Activated B cell treated with CpG ODN at 0.5 μM for 24 hours (primary cell): ENCODE measurements at regions not wholly inside any gene's neighbourhood (a gene's known extent, or its start where the extent isn't known, plus 50 kb on each side); places are given as distances from the start of the nearest gene placed in this dataset.

Experiments used
- ATAC-seq: fragments of 200-7000 bp; cut with Tn5 transposase; one replicate; pipeline ENCODE4 v1.10.0; 2021; ENCODE audit warnings: low read depth, mild to moderate bottlenecking, moderate library complexity
- CTCF ChIA-PET: fragments of 350-600 bp; sonication (Branson Sonifier 250); formaldehyde crosslinking; loops from one replicate; lab custom pipeline; 2021; ENCODE audit warnings: antibody characterized with exemption; lab: Charles Lee
- POLR2A ChIA-PET: fragments of 350-600 bp; sonication (Branson Sonifier 250); formaldehyde crosslinking; loops from one replicate; lab custom pipeline; 2021; ENCODE audit warnings: antibody characterized with exemption; lab: Charles Lee
- DNase-seq: peaks from one replicate; pipeline ENCODE4 v3.0.0; 2022
- H3K27ac Mint-ChIP-seq: one replicate; pipeline ENCODE4 v1.8.0; 2020; ENCODE audit warnings: mixed read lengths
- H3K27me3 Mint-ChIP-seq: one replicate; pipeline ENCODE4 v1.8.0; 2021; ENCODE audit warnings: mixed read lengths
- H3K36me3 Mint-ChIP-seq: one replicate; pipeline ENCODE4 v1.8.0; 2021; ENCODE audit warnings: low read depth, mixed read lengths
- H3K4me1 Mint-ChIP-seq: one replicate; pipeline ENCODE4 v1.8.0; 2021; ENCODE audit warnings: mixed read lengths
- H3K4me3 Mint-ChIP-seq: one replicate; pipeline ENCODE4 v1.8.0; 2020; ENCODE audit warnings: mild to moderate bottlenecking, mixed read lengths
- H3K9me3 Mint-ChIP-seq: one replicate; pipeline ENCODE4 v1.8.0; 2020; ENCODE audit warnings: mixed read lengths
- intact Hi-C: fragments of 100-400 bp; cut with micrococcal nuclease; formaldehyde crosslinking; loops from one replicate; pipeline ENCODE4 v1.15.1; 2024
- TF ChIP-seq, protein P1 (sequence below): fragments of 200-600 bp; IDR thresholded peaks from one replicate; pipeline ENCODE4 v1.8.0; 2022; ENCODE audit warnings: antibody characterized with exemption, mild to moderate bottlenecking

- Mint-ChIP-seq H3K36me3 (no peaks in the 10 kb centered on the region), H3K9me3 (no peaks in the 10 kb centered on the region), H3K27me3 (no peaks in the 10 kb centered on the region), H3K4me1 (no peaks in the 10 kb centered on the region), H3K27ac (no peak overlapping the region), H3K4me3 (no peak overlapping the region)
- ATAC-seq (no peak), DNase-seq (no peak)
- ChIA-PET CTCF (no interaction called here), POLR2A (no interaction called here)
- TF ChIP-seq, protein P1, sequence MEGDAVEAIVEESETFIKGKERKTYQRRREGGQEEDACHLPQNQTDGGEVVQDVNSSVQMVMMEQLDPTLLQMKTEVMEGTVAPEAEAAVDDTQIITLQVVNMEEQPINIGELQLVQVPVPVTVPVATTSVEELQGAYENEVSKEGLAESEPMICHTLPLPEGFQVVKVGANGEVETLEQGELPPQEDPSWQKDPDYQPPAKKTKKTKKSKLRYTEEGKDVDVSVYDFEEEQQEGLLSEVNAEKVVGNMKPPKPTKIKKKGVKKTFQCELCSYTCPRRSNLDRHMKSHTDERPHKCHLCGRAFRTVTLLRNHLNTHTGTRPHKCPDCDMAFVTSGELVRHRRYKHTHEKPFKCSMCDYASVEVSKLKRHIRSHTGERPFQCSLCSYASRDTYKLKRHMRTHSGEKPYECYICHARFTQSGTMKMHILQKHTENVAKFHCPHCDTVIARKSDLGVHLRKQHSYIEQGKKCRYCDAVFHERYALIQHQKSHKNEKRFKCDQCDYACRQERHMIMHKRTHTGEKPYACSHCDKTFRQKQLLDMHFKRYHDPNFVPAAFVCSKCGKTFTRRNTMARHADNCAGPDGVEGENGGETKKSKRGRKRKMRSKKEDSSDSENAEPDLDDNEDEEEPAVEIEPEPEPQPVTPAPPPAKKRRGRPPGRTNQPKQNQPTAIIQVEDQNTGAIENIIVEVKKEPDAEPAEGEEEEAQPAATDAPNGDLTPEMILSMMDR, result no peak
- intact Hi-C loops, result no loop called here
Observed at GRCh38 chr3:90011131-90011530, 903.7 kb downstream of the EPHA3 start.

GRCh38 chr3:90011596-90011995, 904.2 kb downstream of the EPHA3 start:
- TF ChIP-seq, protein P1, result no peak
- ATAC-seq (no peak), DNase-seq (no peak)
- H3K9me3 Mint-ChIP-seq, result no peaks in the 10 kb centered on the region
- intact Hi-C loops, result no loop called here
- no peak overlapping the region for H3K4me3 Mint-ChIP-seq
- no peaks in the 10 kb centered on the region for H3K4me1 Mint-ChIP-seq
- ChIA-PET CTCF (no interaction called here), POLR2A (no interaction called here)
- no peaks in the 10 kb centered on the region for H3K27me3 Mint-ChIP-seq
- H3K27ac Mint-ChIP-seq, result no peak overlapping the region
- H3K36me3 Mint-ChIP-seq, result no peaks in the 10 kb centered on the region

DNA sequence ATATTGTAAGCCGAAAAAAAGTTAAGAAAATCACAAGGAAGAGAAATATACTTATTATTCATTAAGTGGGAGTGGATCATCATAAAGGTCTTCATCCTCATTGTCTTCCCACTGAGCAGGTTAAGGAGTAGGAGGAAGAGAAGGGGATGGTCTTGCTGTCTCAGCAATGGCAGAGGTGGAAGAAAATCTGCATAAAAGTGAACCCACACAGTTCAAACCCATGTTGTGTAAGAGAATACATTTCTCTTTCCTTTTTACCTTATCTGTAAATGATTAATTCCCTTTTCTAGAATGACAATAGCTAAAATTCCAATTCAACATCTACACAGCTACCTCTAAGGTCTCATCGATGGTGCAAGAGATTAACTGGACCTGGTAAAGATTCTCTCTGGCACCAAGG, 904.6 kb downstream of the EPHA3 start:
- TF ChIP-seq, protein P1, result no peak
- Mint-ChIP-seq H3K4me3 (no peak overlapping the region), H3K27ac (no peak overlapping the region), H3K36me3 (no peaks in the 10 kb centered on the region), H3K4me1 (no peaks in the 10 kb centered on the region), H3K9me3 (no peaks in the 10 kb centered on the region), H3K27me3 (no peaks in the 10 kb centered on the region)
- intact Hi-C loops, result no loop called here
- CTCF ChIA-PET, result no interaction called here
- POLR2A ChIA-PET, result no interaction called here
- ATAC-seq, result no peak
- DNase-seq, result no peak

DNA sequence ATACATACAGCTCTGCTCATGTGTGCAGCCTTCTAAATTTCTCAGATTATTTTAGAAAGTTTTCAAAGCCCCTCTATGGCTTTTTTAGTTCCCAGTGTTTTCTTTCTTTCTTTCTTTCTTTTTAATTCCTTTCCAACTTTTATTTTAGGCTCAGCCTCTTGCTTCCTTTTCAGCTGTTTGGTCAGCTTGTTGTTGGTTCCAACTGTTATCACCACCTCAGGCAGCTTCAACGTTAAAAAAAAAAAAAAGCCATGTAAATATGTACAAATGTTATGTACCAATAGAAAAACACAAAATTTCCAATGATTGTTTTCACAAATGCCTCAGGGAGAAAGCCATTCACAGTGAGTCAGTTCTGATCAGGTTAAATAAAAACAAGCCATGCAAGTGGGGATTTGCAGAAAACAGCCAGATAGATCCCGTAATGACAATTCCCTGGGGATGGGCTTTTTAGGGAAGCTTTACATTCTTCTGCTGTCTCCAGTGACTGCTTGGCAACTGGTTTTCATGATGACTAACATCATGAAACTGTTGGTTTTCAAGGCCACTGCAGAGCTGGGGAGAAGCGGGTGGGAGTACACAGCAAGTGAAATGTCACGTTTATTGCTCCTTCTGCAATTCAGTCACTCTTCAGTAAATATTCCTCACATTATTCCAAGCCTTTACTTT, 908.4 kb downstream of the EPHA3 start:
- no peak overlapping the region for H3K27ac Mint-ChIP-seq
- H3K9me3 Mint-ChIP-seq, result no peaks in the 10 kb centered on the region
- H3K36me3 Mint-ChIP-seq, result no peaks in the 10 kb centered on the region
- H3K27me3 Mint-ChIP-seq, result no peaks in the 10 kb centered on the region
- ChIA-PET CTCF (no interaction called here), POLR2A (no interaction called here)
- no peaks in the 10 kb centered on the region for H3K4me1 Mint-ChIP-seq
- no peak for ATAC-seq
- H3K4me3 Mint-ChIP-seq, result no peak overlapping the region
- intact Hi-C loops, result no loop called here
- TF ChIP-seq, protein P1, result no peak
- DNase-seq, result no peak

- TF ChIP-seq, protein P1, result no peak
- H3K4me3 Mint-ChIP-seq, result no peak overlapping the region
- CTCF ChIA-PET, result no interaction called here
- no peak for DNase-seq
- no peak for ATAC-seq
- intact Hi-C loops, result no loop called here
- no peaks in the 10 kb centered on the region for H3K27me3 Mint-ChIP-seq
- no peaks in the 10 kb centered on the region for H3K36me3 Mint-ChIP-seq
- H3K9me3 Mint-ChIP-seq, result no peaks in the 10 kb centered on the region
- no peak overlapping the region for H3K27ac Mint-ChIP-seq
- POLR2A ChIA-PET, result no interaction called here
- no peaks in the 10 kb centered on the region for H3K4me1 Mint-ChIP-seq
Observed at GRCh38 chr3:90016555-90016954, 909.1 kb downstream of the EPHA3 start.
